ENCODE measurements at regions not wholly inside any gene's neighbourhood (a gene's known extent, or its start where the extent isn't known, plus 50 kb on each side); places are given as distances from the start of the nearest gene placed in this dataset.

- no peak for ATAC-seq
- Histone ChIP-seq H3K9me3 (no peaks in the 10 kb centered on the region), H3K27ac (no peak overlapping the region), H3K4me3 (no peak overlapping the region), H3K36me3 (no peaks in the 10 kb centered on the region), H3K4me1 (no peaks in the 10 kb centered on the region), H3K27me3 (no peaks in the 10 kb centered on the region)
- WGBS, 2 donors (ENCODE audit: low coverage in 1 of 2) = 73 to 100% methylated on average over 1 to 2 of the region's 2 CpGs
- no peak for TF ChIP-seq POLR2A (IDR thresholded peaks at IDR 0.05)
- no peak for TF ChIP-seq EP300 (IDR thresholded peaks at IDR 0.05)
- no peak for TF ChIP-seq CTCF (IDR thresholded peaks at IDR 0.05)
- TF ChIP-seq POLR2AphosphoS5 (IDR thresholded peaks at IDR 0.05) = no peak
These were observed 1166.5 kb upstream of the NXPH2 start for GRCh38 chr2:139946690-139947089.

GRCh38 chr2:139940686-139941085 lies 1160.5 kb upstream of the NXPH2 start:
- WGBS, 2 donors (ENCODE audit: low coverage in 1 of 2) = 82 to 100% methylated on average over 1 of the region's 1 CpG
- no peaks in the 10 kb centered on the region for H3K4me1 ChIP-seq
- H3K27me3 ChIP-seq = no peaks in the 10 kb centered on the region
- H3K4me3 ChIP-seq = no peak overlapping the region
- no peaks in the 10 kb centered on the region for H3K36me3 ChIP-seq
- no peak overlapping the region for H3K27ac ChIP-seq
- TF ChIP-seq EP300 (IDR thresholded peaks at IDR 0.05) (no peak), POLR2AphosphoS5 (IDR thresholded peaks at IDR 0.05) (no peak), CTCF (IDR thresholded peaks at IDR 0.05) (no peak), POLR2A (IDR thresholded peaks at IDR 0.05) (no peak)
- no peaks in the 10 kb centered on the region for H3K9me3 ChIP-seq
- no peak for ATAC-seq

GRCh38 chr2:139925903-139926302 lies 1145.7 kb upstream of the NXPH2 start:
- TF ChIP-seq POLR2A (IDR thresholded peaks at IDR 0.05) (no peak), CTCF (IDR thresholded peaks at IDR 0.05) (no peak), POLR2AphosphoS5 (IDR thresholded peaks at IDR 0.05) (no peak), EP300 (IDR thresholded peaks at IDR 0.05) (no peak)
- H3K27ac ChIP-seq = no peak overlapping the region
- no peaks in the 10 kb centered on the region for H3K9me3 ChIP-seq
- 8 to 10% methylated on average over 1 of the region's 1 CpG for WGBS, 2 donors (ENCODE audit: low coverage in 1 of 2)
- no peaks in the 10 kb centered on the region for H3K27me3 ChIP-seq
- ATAC-seq = no peak
- H3K4me3 ChIP-seq = no peak overlapping the region
- H3K4me1 ChIP-seq = no peaks in the 10 kb centered on the region
- H3K36me3 ChIP-seq = no peaks in the 10 kb centered on the region

GRCh38 chr2:139924070-139924469 lies 1143.9 kb upstream of the NXPH2 start:
- WGBS, 2 donors (ENCODE audit: low coverage in 1 of 2) = 42 to 73% methylated on average over 5 of the region's 5 CpGs
- TF ChIP-seq POLR2A (IDR thresholded peaks at IDR 0.05) (no peak), EP300 (IDR thresholded peaks at IDR 0.05) (no peak), POLR2AphosphoS5 (IDR thresholded peaks at IDR 0.05) (no peak), CTCF (IDR thresholded peaks at IDR 0.05) (no peak)

GRCh38 chr2:139918982-139919381 lies 1138.8 kb upstream of the NXPH2 start:
- Histone ChIP-seq H3K27me3 (no peaks in the 10 kb centered on the region), H3K27ac (no peak overlapping the region), H3K4me3 (no peak overlapping the region), H3K4me1 (no peaks in the 10 kb centered on the region), H3K9me3 (no peaks in the 10 kb centered on the region), H3K36me3 (no peaks in the 10 kb centered on the region)
- TF ChIP-seq CTCF (IDR thresholded peaks at IDR 0.05) (no peak), EP300 (IDR thresholded peaks at IDR 0.05) (no peak), POLR2AphosphoS5 (IDR thresholded peaks at IDR 0.05) (no peak), POLR2A (IDR thresholded peaks at IDR 0.05) (no peak)
- 83% methylated on average over 2 to 3 of the region's 3 CpGs for WGBS, 2 donors (ENCODE audit: low coverage in 1 of 2)
- ATAC-seq = no peak

More at GRCh38 chr2:139924070-139924469, 1143.9 kb upstream of the NXPH2 start:
- H3K27me3 ChIP-seq = no peaks in the 10 kb centered on the region
- no peak for ATAC-seq
- no peaks in the 10 kb centered on the region for H3K9me3 ChIP-seq
- no peaks in the 10 kb centered on the region for H3K4me1 ChIP-seq
- no peak overlapping the region for H3K27ac ChIP-seq
- no peaks in the 10 kb centered on the region for H3K36me3 ChIP-seq
- no peak overlapping the region for H3K4me3 ChIP-seq

Measured in gastroesophageal sphincter (tissue), 4 donors.